DOHH2 (cell line): ENCODE measurements at regions not wholly inside any gene's neighbourhood (a gene's known extent, or its start where the extent isn't known, plus 50 kb on each side); places are given as distances from the start of the nearest gene placed in this dataset.

Experiments used
- H3F3A ChIP-seq: fragments of 200-600 bp; sonication (generic), shearing (Covaris generic); 2 replicates; pipeline ENCODE4 v1.6.0; 2016; ENCODE audit warnings: antibody characterized with exemption, mild to moderate bottlenecking; ENCODE audit not compliant: control insufficient read depth, insufficient read depth
- H3K27ac ChIP-seq: fragments of 200-600 bp; sonication (generic); 2 replicates; pipeline ENCODE4 v1.5.1; 2014; ENCODE audit warnings: low read depth, mild to moderate bottlenecking, low read length, moderate library complexity
- H3K27me3 ChIP-seq: fragments of 200-600 bp; sonication (generic); 2 replicates; pipeline ENCODE4 v1.6.1; 2014; ENCODE audit warnings: mild to moderate bottlenecking, low read length, mixed read lengths; ENCODE audit not compliant: control insufficient read depth
- H3K36me3 ChIP-seq: fragments of 200-600 bp; sonication (generic); 2 replicates; pipeline ENCODE4 v1.6.1; 2014; ENCODE audit warnings: mild to moderate bottlenecking, low read length, moderate library complexity, mixed read lengths; ENCODE audit not compliant: control insufficient read depth
- H3K4me1 ChIP-seq: fragments of 200-600 bp; sonication (generic); 2 replicates; pipeline ENCODE4 v1.6.1; 2014; ENCODE audit warnings: mild to moderate bottlenecking, low read length, mixed read lengths; ENCODE audit not compliant: control insufficient read depth
- H3K4me2 ChIP-seq: fragments of 200-600 bp; sonication (generic); 2 replicates; pipeline ENCODE4 v1.6.0; 2014; ENCODE audit warnings: mild to moderate bottlenecking, low read length, moderate library complexity
- H3K4me3 ChIP-seq: fragments of 200-600 bp; sonication (generic); 2 replicates; pipeline ENCODE4 v1.5.1; 2014; ENCODE audit warnings: mild to moderate bottlenecking, low read length, mixed read lengths
- H3K79me2 ChIP-seq: fragments of 200-600 bp; sonication (generic); 2 replicates; pipeline ENCODE4 v1.6.1; 2014; ENCODE audit warnings: mild to moderate bottlenecking, low read length, mixed read lengths; ENCODE audit not compliant: control insufficient read depth
- H3K9me2 ChIP-seq: fragments of 200-600 bp; sonication (generic); replicated peaks from 2 replicates; pipeline ENCODE4 v1.6.1; 2014; ENCODE audit warnings: mild to moderate bottlenecking, low read length, mixed read lengths; ENCODE audit not compliant: control insufficient read depth
- H3K9me3 ChIP-seq: fragments of 200-600 bp; sonication (generic); 2 replicates; pipeline ENCODE4 v1.6.1; 2014; ENCODE audit warnings: antibody characterized with exemption, low read length, mixed read lengths; ENCODE audit not compliant: control insufficient read depth, insufficient read depth
- H4K20me1 ChIP-seq: fragments of 200-600 bp; sonication (generic); 2 replicates; pipeline ENCODE4 v1.6.0; 2014; ENCODE audit warnings: low read depth, mild to moderate bottlenecking, antibody characterized with exemption, low read length, moderate library complexity; ENCODE audit not compliant: control insufficient read depth, insufficient read depth
- EZH2phosphoT487 ChIP-seq: fragments of 200-600 bp; sonication (generic); IDR thresholded peaks from 2 replicates; pipeline ENCODE4 v1.6.1; 2017; ENCODE audit warnings: borderline replicate concordance, mild to moderate bottlenecking, antibody characterized with exemption, low read length, moderate library complexity, mixed read lengths
- TF ChIP-seq, protein P1 (sequence below): fragments of 200-600 bp; sonication (generic); IDR thresholded peaks from one replicate; pipeline ENCODE4 v1.5.1; 2014; ENCODE audit warnings: antibody characterized with exemption, mild to moderate bottlenecking, low read depth, low read length; ENCODE audit not compliant: poor library complexity, severe bottlenecking

DNA sequence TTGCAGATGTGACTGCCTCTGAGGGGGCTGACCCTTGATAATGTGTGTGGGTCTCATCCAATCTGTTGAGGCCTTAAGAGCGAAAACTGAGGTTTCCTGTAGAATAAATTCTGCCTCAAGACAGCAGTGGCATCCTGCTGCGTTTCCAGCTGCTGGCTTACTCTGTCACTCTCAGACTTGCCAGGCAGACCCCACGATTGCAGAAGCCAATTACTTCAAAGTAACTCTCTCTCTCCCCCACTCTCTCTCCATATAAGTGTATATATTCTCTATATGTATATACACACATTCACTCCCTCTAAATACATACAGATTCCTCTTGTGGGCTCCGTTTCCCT, 152.5 kb upstream of the ALKAL2 start:
- no peaks in the 10 kb centered on the region for H3K9me2 ChIP-seq
- H3K27ac ChIP-seq: no peak overlapping the region
- peaks cover 5% of the 10 kb centered on the region for H3F3A ChIP-seq
- no peaks in the 10 kb centered on the region for H3K36me3 ChIP-seq
- H3K9me3 ChIP-seq: no peaks in the 10 kb centered on the region; the same call in 1 of the 2 replicates
- TF ChIP-seq, protein P1, sequence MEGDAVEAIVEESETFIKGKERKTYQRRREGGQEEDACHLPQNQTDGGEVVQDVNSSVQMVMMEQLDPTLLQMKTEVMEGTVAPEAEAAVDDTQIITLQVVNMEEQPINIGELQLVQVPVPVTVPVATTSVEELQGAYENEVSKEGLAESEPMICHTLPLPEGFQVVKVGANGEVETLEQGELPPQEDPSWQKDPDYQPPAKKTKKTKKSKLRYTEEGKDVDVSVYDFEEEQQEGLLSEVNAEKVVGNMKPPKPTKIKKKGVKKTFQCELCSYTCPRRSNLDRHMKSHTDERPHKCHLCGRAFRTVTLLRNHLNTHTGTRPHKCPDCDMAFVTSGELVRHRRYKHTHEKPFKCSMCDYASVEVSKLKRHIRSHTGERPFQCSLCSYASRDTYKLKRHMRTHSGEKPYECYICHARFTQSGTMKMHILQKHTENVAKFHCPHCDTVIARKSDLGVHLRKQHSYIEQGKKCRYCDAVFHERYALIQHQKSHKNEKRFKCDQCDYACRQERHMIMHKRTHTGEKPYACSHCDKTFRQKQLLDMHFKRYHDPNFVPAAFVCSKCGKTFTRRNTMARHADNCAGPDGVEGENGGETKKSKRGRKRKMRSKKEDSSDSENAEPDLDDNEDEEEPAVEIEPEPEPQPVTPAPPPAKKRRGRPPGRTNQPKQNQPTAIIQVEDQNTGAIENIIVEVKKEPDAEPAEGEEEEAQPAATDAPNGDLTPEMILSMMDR: no peak
- TF ChIP-seq EZH2phosphoT487: no peak
- no peak overlapping the region for H3K4me3 ChIP-seq
- H3K4me2 ChIP-seq: no peak overlapping the region
- H3K79me2 ChIP-seq: no peaks in the 10 kb centered on the region
- peaks cover 70% of the 10 kb centered on the region for H3K4me1 ChIP-seq
- no peaks in the 10 kb centered on the region for H3K27me3 ChIP-seq
- H4K20me1 ChIP-seq: no peaks in the 10 kb centered on the region

DNA sequence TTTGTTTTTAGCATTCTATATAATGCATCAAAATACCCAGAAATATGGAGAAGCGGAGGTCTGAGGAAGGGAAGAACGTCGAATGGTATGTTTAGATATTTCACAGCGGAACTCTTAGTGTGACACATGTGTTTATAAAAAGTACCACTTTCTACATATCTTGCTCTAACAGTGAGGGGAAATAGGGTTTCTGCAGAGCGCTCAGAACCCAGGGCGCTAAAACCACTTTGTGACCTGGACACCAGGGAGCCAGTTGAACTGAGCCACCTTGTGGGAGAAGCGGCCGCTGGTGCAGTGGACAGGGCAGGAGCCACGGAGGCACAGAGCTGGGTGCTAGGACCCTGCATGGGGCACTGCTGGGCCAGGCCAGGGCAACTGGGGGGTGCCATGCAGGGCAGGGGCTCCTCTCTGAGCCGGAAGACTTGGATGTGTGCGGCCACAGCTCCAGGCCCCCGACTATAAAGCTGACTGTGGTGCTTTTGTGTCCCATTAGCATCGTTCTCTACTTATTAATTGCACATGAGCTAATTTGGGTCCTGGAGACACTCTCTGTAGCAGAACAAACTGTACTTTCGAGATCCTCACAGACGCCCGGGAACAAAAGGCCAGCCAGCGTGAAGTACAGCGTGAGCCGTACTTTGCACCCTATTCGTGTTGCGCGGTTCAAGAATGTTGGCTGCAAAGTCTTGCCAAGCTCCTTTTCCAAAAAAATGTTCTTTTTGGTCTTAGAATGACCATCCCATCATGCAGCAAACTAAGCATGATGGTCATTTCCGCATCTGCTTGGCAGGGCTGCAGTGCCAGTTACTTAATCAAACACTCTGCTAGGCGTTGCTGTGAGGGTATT, 151.9 kb upstream of the ALKAL2 start:
- no peaks in the 10 kb centered on the region for H3K9me2 ChIP-seq
- peaks cover 5% of the 10 kb centered on the region for H3F3A ChIP-seq
- peaks cover 64% of the 10 kb centered on the region for H3K4me1 ChIP-seq
- H3K79me2 ChIP-seq: no peaks in the 10 kb centered on the region
- H3K27me3 ChIP-seq: no peaks in the 10 kb centered on the region
- no peak overlapping the region for H3K27ac ChIP-seq
- no peak overlapping the region for H3K4me2 ChIP-seq
- no peak for TF ChIP-seq EZH2phosphoT487
- TF ChIP-seq, protein P1: no peak
- H3K36me3 ChIP-seq: no peaks in the 10 kb centered on the region
- no peaks in the 10 kb centered on the region; the same call in 1 of the 2 replicates for H3K9me3 ChIP-seq
- no peak overlapping the region for H3K4me3 ChIP-seq
- H4K20me1 ChIP-seq: no peaks in the 10 kb centered on the region

DNA sequence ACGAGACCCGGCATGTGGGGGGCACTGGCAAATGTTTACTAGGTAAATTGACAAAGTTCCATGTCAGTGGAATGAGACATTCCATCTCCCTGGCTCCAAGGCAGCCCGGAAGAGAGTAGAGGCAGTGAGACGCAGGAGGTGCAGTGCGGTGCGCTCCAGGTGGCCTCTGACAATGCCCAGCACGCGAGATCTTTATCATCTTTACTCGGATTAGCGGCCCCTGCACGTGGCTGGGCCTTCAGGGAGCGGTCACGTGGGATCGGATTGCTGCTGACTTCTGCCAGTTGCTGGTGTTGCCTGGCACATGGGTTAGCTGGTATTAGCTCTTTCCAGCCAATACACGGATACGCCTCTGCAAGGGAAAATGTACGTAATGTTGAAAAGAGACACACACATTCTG, 151.2 kb upstream of the ALKAL2 start:
- Histone ChIP-seq H3K27me3 (no peaks in the 10 kb centered on the region), H4K20me1 (no peaks in the 10 kb centered on the region), H3K4me1 (peaks cover 57% of the 10 kb centered on the region), H3K9me3 (no peaks in the 10 kb centered on the region; the same call in 1 of the 2 replicates), H3K36me3 (no peaks in the 10 kb centered on the region), H3K9me2 (no peaks in the 10 kb centered on the region), H3K79me2 (no peaks in the 10 kb centered on the region), H3K4me3 (no peak overlapping the region), H3K4me2 (no peak overlapping the region), H3F3A (peaks cover 5% of the 10 kb centered on the region), H3K27ac (no peak overlapping the region)
- no peak for TF ChIP-seq EZH2phosphoT487
- TF ChIP-seq, protein P1: no peak
